HG03097 (cell line): ENCODE measurements at regions not wholly inside any gene's neighbourhood (a gene's known extent, or its start where the extent isn't known, plus 50 kb on each side); places are given as distances from the start of the nearest gene placed in this dataset.
"Not testable (repeated sequence)": the region's sequence is repeated elsewhere in the genome, so short reads cannot be mapped to it uniquely, and the experiment has no call there.

Source experiments
- ATAC-seq: cut with Tn5 transposase; IDR thresholded peaks from one replicate; pipeline ENCODE4 v1.9.1; 2021; ENCODE audit not compliant: unreplicated experiment, low FRiP score

DNA sequence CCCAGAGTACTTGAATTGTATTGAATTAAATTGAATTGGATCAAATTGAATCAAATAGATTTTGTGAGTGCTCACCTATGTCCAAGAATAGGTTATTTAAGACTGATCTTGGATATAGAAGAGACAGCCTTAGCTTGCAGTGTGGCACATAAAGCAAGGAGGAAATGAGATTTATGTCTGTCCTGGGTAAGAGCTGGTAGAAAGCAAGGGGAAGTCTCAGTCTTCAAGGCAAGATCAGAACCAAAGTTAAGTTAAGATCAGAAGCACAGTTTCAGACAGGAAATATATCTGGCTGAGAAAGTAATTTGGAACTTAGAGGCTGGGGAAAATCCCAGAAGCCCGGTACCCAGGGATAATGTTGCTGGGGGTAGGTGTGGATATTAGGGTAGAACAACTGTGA, 244.4 kb upstream of the ARPP21 start:
- ATAC-seq, result no peak

DNA sequence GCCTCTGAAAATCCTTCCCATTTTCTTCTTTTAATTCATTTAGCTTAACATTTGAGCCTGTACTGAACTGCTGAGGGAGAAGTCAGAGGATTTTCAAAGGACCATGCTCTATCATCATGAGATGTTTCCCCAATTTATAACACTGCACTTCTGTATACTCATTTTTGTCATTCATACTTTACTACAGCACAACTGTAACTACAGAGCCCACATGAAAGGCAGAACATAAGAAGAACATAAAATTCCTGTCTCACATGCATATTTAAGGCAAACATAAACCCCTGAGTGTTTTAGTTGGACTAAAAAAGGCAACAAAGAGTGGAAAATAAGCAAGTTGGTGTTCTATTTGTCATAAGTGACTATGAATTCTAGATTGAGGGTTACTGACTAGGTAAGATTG, 237.7 kb upstream of the ARPP21 start:
- no peak for ATAC-seq

DNA sequence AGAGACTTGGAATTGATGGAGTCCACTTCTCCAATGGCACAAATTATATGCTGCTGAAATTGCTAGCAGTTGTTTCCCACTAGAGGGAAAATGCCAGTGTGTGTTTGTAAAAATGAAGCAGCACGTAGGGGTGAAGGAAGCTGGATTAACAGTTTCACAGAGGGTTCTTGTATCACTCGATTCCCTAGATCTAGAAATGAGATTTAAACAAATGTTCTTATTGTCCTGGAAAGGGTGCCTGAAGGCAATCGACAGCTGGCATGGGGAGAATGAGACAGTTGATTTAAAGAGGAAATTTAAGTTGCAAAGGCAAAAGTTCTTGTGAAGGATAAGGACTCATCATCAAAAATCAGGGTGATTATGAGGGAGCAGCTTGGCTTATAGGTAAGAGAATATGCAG, 234.8 kb upstream of the ARPP21 start:
- ATAC-seq, result no peak

DNA sequence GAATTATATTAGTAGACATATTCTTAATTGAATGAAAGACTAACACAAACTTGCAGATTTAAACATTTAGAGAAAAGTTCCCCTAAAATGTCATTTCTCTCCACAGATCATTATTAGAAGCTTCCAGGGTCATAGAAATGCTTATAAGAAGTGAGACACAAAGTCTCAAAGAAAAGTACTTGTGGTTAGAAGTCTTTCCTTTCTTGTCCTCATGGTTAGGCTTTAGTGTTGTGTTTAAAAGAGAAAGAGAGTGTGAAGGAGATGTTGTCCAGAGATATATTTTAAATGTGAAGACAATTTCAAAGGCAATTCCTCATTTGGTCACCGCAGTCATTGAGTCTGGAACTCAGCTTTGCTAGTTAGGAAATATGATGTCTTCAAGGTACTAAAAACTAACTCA, 230.4 kb upstream of the ARPP21 start:
- ATAC-seq, result no peak

DNA sequence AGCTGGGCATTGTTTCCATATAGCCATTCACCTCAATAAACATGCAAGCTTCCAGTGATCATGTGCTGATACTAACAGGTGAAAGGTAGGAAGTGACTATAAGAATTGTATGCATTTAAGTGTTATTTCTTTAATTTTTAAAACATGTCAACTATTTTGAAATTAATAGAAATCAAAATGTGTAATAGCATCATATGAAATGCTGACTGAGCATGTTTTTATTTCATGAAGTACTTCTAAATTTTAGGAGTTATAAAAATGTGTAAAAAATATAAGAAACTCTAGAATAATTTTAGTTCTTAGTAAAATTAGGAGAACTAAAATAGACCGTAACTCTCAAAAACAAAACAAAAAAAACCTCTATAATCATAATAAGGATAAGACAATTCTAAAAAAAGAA, 229.3 kb upstream of the ARPP21 start:
- ATAC-seq, result no peak

DNA sequence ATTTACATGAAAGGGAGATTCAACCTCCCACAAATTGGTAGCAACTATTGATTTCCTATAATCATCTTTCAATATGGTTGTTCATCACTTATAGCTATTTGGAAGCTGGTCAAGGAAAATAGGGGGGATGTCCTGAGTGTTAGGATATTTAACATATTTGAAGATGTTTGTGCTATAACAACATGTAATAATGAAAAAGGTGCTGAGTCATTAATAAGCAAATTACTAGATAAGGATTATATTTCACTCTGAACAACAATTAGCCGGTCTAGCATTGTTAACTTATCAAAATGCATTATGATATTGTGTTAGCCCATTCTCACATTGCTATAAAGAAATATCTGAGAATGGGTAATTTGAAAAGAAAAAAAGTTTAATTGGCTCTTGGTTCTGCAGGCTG, 225.8 kb upstream of the ARPP21 start:
- no peak for ATAC-seq

DNA sequence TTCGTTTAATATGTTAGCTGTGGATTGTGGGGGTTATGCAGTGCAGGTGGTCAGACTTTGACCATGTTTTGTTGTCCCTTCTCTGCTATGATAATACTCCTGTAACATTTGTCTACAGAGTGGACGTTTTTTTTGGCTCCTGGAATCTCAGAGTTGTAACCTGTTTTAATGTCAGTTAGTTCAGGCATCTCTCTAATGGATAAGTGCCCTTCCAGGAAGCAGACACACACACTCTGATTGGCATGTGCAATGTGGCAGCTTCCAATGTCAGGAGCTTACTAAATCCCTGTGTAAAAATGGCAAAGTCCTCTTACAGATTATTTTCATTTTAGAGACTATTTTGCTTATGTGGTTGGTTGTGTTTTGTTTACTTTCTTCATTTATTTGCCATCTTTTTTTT, 222.2 kb upstream of the ARPP21 start:
- ATAC-seq, result no peak

DNA sequence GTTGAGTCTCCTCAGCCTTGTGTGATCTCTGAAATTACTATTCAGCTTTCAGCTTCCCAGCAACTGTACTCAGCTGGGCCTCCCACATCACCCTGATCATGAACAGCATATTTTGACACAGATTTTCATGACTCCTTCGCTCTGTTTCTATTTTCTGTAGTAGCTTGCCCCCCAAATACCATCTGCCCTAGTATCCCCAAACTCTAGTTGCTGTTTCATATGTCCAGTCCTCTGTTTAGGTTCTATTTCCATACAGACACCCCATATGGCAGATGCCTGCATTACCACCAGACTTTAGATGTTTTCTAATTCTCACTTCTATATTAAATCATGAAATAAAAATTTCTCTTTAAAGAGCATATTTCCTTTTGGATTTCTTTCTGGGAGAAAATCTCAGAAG, 217.2 kb upstream of the ARPP21 start:
- ATAC-seq, result no peak

DNA sequence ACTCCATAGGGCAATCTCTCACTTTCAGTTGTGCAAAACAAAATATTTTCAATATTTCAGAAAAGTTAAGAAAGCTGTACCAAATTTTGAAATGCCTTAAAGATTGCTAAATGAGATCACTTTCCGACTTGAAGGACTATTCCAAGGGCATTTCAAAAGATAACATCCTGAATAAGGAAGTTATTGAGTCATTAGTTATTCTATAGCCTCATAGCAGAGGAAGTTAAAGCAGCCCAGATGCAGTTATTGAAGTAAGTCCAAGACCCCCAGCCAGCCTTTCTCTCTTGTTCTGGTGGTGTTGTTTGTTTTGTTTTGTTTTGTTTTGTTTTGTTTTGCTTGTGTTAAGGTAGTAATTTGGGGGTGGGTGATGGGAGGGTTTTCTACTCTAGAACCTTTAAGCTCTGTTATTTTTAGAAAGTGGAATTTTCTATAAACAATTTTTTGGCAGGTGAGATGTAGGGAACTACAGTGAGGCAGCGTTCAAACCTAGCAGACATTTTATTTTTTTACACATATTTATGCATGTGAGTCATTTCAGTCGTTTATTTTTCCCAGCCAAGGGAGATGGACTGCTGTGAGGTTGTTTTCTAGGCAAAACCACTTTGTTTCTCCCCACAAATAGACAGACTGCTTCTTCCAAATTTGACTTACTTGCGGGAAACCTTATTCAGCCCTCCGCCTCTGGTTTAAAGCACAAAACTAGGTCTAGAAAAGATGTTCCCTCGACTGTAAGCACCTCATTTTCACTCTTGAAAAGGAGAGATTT, 216.3 kb upstream of the ARPP21 start:
- no peak for ATAC-seq

DNA sequence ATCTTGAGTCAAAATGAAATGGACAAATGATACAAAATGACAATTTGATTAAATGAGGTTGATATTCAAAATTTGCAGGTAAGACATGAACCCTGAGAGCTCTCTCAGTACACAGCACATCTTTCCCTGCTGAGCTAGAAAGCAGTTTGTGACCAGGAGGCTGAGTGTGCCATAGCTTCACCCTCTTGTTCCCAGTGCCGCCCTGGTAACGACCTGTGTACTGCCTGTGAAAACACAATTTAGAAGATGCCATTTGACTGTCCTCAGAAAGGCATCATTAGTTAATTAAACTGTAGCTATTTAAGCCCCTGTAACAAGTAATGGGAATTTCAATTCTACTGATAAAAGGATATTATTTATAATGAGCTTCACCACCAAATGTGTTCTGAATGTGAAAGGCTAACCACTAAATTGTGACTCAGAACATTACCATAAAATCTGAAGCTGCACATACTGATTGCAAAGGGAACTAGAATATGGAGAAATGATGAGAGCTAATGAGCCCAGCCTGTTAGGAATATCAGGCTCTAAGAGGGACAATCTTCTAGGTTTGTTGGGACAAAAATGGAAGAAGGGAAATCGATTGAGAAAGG, 212.9 kb upstream of the ARPP21 start:
- no peak for ATAC-seq

DNA sequence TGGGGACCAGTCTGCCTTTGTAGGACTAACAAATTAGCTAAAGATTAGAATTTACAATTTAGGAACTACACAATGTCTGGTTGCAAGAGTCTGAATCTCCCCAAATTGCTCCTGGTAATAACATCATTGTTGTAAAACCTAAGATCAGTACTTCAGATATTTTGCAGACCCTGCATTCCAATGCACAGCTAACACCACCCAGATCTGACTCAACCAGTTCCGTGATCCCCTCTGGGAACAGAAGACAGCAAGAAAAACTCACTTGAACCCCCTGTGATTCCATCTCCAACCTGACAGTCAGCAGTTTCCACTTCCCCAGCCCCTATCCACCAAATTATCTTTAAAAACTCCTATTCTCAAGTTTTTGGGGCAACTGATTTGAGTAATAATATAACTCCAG, 201.9 kb upstream of the ARPP21 start:
- ATAC-seq, result no peak

DNA sequence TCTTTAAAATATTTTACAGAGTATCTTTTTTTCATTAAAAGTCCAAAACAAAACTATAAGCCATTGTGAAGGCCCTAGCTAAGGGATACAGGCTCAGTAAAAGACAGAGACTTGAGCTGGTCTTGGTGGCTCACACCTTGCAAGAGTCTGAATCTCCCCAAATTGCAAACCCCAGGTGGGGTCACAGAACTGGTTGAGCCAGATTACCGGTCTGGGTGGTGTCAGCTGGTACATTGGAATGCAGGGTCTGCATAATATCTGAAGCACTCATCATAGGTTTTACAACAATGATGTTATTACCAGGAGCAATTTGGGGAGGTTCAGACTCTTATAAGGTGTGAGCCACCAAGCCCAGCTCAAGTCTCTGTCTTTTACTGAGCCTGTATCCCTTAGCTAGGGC, 201.2 kb upstream of the ARPP21 start:
- ATAC-seq, result no peak

DNA sequence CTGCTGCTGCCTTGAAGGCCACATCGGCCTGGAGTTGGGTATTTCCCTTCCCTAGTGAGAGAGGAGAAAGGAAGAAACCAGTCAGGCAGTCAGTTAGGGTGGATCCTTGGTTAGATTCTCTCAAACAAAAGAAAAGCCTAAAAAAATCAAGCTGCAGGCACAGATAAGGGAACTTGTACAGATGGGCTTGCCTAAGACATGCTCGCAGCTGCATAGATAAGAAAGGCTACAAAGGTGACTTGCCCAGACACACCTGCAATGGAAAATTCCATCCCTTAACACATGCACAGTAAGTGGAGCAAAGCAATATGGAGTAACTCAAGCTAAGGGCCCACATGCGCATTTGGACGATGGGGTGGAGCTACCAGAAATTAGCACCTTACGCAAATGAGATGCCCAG, 199.7 kb upstream of the ARPP21 start:
- no peak for ATAC-seq

DNA sequence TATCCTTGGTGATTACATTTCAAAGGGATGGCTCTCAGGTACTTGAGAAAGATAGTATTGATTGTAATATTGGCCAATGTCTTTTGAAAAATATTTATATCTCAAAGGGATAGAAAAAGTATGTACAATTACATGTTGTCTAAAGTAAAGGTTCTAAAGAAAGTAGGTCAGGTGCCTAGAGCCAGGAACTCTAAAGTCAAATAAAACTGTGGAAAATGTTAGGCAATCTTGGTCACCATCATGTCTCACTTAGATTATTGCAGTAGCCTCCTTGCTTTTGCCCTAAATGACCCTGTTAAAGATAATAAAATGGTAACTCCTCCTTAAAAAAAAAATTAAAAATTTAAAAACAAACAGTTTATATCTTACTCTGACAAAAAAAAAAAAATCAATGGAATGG, 198.5 kb upstream of the ARPP21 start:
- ATAC-seq, result no peak

DNA sequence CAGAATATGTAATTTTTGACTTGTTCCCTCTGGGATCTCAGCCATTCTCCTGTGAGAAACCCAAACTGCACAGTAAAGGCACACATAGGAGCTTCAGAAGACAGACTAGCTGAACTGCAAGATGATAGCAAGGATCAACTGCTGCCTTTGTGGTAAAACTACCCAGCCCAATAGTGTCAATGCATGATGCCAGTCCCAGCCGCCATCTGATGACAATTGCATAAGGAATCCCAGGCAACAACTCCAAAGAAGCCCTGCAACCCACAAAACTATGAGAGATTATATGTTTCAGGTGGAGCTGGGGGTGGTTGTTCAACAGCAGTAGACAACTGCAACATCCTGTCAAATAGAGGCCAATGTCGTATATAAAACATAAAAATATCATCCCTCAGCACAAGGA, 192.4 kb upstream of the ARPP21 start:
- no peak for ATAC-seq

DNA sequence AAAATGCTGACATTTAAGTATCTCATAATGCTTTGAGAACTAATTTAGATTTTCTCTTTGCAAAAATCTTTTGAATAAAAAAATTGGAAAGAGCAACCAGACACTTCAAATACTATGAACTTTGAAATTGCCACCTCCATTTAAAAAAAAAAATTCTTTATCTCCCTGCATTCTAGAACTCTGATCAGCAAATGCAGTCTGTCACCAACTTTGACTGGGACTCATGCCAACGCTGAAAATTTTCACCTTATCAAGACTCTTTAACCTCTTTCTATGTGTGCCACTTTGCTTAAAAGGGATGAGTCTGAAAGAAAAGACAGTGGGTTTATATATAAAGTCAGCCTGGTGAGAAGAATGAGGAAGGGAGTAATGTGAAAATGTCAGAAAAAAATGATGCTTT, 191.2 kb upstream of the ARPP21 start:
- ATAC-seq, result no peak

DNA sequence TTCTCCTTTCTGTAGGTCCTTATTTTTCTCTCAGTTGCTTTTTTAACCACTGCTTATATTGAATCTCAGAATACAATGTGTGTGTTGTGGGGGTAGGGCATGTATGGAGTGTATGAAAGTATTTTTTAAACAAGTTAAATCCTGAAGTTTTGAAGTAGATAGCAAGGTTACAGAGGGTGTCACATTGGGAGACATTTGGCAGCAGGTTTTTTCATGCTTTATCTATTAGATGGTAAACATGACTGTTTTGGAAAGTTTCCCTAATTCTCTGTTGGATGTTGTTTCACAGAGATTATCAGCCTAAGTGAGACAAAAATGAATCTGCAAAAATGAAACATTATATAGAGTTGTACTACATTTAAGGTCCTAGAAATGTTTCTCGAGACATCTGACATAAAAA, 190.6 kb upstream of the ARPP21 start:
- ATAC-seq, result no peak

DNA sequence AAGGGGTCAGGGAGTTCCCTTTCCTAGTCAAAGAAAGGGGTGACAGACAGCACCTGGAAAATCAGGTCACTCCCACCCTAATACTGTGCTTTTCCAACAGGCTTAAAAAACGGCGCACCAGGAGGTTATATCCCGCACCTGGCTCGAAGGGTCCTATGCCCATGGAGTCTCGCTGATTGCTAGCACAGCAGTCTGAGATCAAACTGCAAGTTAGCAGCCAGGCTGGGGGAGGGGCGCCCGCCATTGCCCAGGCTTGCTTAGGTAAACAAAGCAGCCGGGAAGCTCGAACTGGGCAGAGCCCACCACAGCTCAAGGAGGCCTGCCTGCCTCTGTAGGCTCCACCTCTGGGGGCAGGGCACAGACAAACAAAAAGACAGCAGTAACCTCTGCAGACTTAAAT, 184.5 kb upstream of the ARPP21 start:
- ATAC-seq, result not testable (repeated sequence)

DNA sequence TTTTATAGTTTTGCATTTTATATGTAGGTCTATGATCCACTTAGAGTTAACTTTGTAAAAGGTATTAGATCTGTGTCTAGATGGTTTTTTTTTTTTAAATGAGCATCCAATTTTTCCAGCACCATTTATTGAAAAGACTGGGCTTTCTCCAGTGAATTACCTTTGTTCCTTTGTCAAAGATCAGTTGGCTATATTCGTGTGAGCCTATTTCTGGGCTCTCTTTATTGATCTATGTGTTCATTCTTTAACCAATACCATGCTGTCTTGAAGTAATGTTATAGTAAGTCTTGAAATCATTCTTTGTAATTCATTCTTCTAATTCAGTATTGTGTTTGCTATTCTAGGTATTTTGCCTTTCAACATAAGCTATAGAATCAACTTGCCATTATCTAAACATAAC, 165.4 kb upstream of the ARPP21 start:
- ATAC-seq, result no peak

DNA sequence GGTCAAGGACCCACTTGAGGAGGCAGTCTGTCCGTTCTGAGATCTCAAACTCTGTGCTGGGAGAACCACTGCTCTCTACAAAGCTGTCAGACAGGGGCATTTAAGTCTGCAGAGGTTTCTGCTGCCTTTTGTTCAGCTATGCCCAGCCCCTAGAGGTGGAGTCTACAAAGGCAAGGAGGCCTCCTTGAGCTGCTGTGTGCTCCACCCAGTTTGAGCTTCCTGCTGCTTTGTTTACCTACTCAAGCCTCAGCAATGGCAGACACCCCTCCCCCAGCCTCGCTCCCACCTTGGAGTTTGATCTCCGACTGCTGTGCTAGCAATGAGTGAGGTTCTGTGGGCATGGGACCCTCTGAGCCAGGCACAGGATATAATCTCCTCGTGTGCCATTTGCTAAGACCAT, 156.8 kb upstream of the ARPP21 start:
- ATAC-seq, result not testable (repeated sequence)

DNA sequence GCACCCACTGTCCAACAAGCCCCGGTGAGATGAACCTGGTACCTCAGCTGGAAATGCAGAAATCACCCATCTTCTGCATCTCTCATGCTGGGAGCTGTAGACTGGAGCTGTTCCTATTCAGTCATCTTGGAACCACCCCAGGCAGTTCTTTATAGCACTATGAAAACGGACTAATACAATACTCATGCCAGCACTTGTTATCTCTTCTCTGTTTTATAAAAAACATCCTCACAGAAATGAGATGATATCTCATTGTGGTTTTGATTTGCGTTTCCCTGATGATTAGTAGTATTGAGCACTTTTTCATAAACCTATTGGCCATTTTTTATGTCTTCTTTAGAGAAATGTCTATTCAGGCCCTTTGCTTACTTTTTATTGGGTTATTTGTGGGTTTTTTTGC, 156.2 kb upstream of the ARPP21 start:
- ATAC-seq, result no peak

DNA sequence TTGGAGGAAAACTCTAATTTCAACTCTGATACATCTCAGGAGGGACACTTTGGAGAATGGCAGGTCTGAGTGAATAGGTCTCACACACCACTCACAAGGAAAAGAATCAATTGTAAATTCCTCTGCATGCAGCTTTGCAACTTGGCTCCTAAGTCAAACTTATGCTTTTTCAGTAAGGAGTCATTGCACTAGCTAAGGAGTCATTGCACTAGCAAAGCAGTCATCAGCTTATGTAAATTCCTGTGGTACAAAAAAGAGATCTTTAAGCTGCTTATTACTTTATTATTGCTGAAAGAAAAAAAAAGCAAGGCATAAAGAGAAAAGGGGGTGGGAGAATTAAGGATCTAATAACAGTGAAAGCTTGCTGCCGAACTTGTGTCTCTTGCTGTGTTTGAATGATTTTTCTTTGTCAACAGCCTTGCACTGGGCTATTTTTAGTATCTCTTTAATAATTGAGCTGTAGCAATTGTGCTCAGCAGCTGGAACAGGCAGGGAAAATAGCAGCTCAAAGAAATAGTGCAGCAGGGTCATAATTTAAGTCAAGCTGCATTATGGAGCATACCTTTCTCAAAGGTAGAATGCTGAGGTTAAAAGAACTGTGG, 154.3 kb upstream of the ARPP21 start:
- no peak for ATAC-seq
